ENCODE measurements at regions not wholly inside any gene's neighbourhood (a gene's known extent, or its start where the extent isn't known, plus 50 kb on each side); places are given as distances from the start of the nearest gene placed in this dataset.

GRCh38 chr22:25508761-25509321, 55.6 kb upstream of the GRK3 start:
- Histone ChIP-seq H3K27ac (ENCODE audit: low read depth, low read length) (no peak overlapping the region), H3K27me3 (ENCODE audit: control insufficient read depth, insufficient read depth, low read length) (no peaks in the 10 kb centered on the region), H3K36me3 (ENCODE audit: control insufficient read depth, insufficient read depth, low read length) (peaks cover 11% of the 10 kb centered on the region; the same call in 1 of the 2 replicates), H3K9ac (ENCODE audit: low read length) (no peak overlapping the region), H3K4me3 (ENCODE audit: low read depth, low read length) (no peak overlapping the region), H3K9me3 (ENCODE audit: control insufficient read depth, insufficient read depth, low read depth, low read length) (no peaks in the 10 kb centered on the region), H3K4me1 (ENCODE audit: control insufficient read depth, insufficient read depth, low read length) (peaks cover 13% of the 10 kb centered on the region)

- Histone ChIP-seq H3K36me3 (ENCODE audit: control insufficient read depth, insufficient read depth, low read length) (peaks cover 11% of the 10 kb centered on the region; the same call in 1 of the 2 replicates), H3K27me3 (ENCODE audit: control insufficient read depth, insufficient read depth, low read length) (no peaks in the 10 kb centered on the region), H3K27ac (ENCODE audit: low read depth, low read length) (no peak overlapping the region), H3K4me1 (ENCODE audit: control insufficient read depth, insufficient read depth, low read length) (peaks cover 16% of the 10 kb centered on the region), H3K9me3 (ENCODE audit: control insufficient read depth, insufficient read depth, low read depth, low read length) (no peaks in the 10 kb centered on the region), H3K9ac (ENCODE audit: low read length) (no peak overlapping the region), H3K4me3 (ENCODE audit: low read depth, low read length) (no peak overlapping the region)
Measured at GRCh38 chr22:25509374-25509791, 55.1 kb upstream of the GRK3 start.

GRCh38 chr22:25510876-25511275, 53.6 kb upstream of the GRK3 start:
- Histone ChIP-seq H3K27ac (ENCODE audit: low read depth, low read length) (no peak overlapping the region), H3K27me3 (ENCODE audit: control insufficient read depth, insufficient read depth, low read length) (no peaks in the 10 kb centered on the region), H3K9ac (ENCODE audit: low read length) (no peak overlapping the region), H3K4me1 (ENCODE audit: control insufficient read depth, insufficient read depth, low read length) (peaks cover 20% of the 10 kb centered on the region), H3K36me3 (ENCODE audit: control insufficient read depth, insufficient read depth, low read length) (peaks cover 11% of the 10 kb centered on the region; the same call in 1 of the 2 replicates), H3K4me3 (ENCODE audit: low read depth, low read length) (no peak overlapping the region), H3K9me3 (ENCODE audit: control insufficient read depth, insufficient read depth, low read depth, low read length) (no peaks in the 10 kb centered on the region)

- peaks cover 20% of the 10 kb centered on the region for H3K4me1 ChIP-seq (ENCODE audit: control insufficient read depth, insufficient read depth, low read length)
- peaks cover 11% of the 10 kb centered on the region; the same call in 1 of the 2 replicates for H3K36me3 ChIP-seq (ENCODE audit: control insufficient read depth, insufficient read depth, low read length)
- no peak overlapping the region for H3K4me3 ChIP-seq (ENCODE audit: low read depth, low read length)
- no peaks in the 10 kb centered on the region for H3K9me3 ChIP-seq (ENCODE audit: control insufficient read depth, insufficient read depth, low read depth, low read length)
- no peak overlapping the region for H3K27ac ChIP-seq (ENCODE audit: low read depth, low read length)
- H3K9ac ChIP-seq (ENCODE audit: low read length), result no peak overlapping the region
- no peaks in the 10 kb centered on the region for H3K27me3 ChIP-seq (ENCODE audit: control insufficient read depth, insufficient read depth, low read length)
Measured at GRCh38 chr22:25511725-25512124, 52.8 kb upstream of the GRK3 start.

- no peak overlapping the region for H3K4me3 ChIP-seq (ENCODE audit: low read depth, low read length)
- no peaks in the 10 kb centered on the region for H3K9me3 ChIP-seq (ENCODE audit: control insufficient read depth, insufficient read depth, low read depth, low read length)
- H3K4me1 ChIP-seq (ENCODE audit: control insufficient read depth, insufficient read depth, low read length), result peaks cover 7% of the 10 kb centered on the region
- H3K36me3 ChIP-seq (ENCODE audit: control insufficient read depth, insufficient read depth, low read length), result peaks cover 11% of the 10 kb centered on the region; the same call in 1 of the 2 replicates
- H3K9ac ChIP-seq (ENCODE audit: low read length), result no peak overlapping the region
- no peak overlapping the region for H3K27ac ChIP-seq (ENCODE audit: low read depth, low read length)
- no peaks in the 10 kb centered on the region for H3K27me3 ChIP-seq (ENCODE audit: control insufficient read depth, insufficient read depth, low read length)
Measured at GRCh38 chr22:25514436-25515180, 49.9 kb upstream of the GRK3 start.

Measured in HUES6 (cell line).